KMS-11 (cell line): ENCODE measurements at regions not wholly inside any gene's neighbourhood (a gene's known extent, or its start where the extent isn't known, plus 50 kb on each side); places are given as distances from the start of the nearest gene placed in this dataset.

Experiments
- H2AFZ ChIP-seq: fragments of 200-600 bp; sonication (generic); 2 replicates; pipeline ENCODE4 v1.6.1; 2016; ENCODE audit warnings: antibody characterized with exemption, mixed run types, low read depth
- H3K27ac ChIP-seq: fragments of 200-600 bp; sonication (generic); 2 replicates; pipeline ENCODE4 v1.6.1; 2016; ENCODE audit warnings: mild to moderate bottlenecking, mixed run types
- H3K27me3 ChIP-seq: fragments of 200-600 bp; sonication (generic); 2 replicates; pipeline ENCODE4 v1.6.1; 2017; ENCODE audit warnings: mild to moderate bottlenecking, low read depth, mixed run types, moderate library complexity; ENCODE audit not compliant: insufficient read depth
- H3K36me3 ChIP-seq: fragments of 200-600 bp; sonication (generic); 2 replicates; pipeline ENCODE4 v1.6.1; 2017; ENCODE audit warnings: mild to moderate bottlenecking, mixed run types; ENCODE audit not compliant: insufficient read depth
- H3K4me1 ChIP-seq: fragments of 200-600 bp; sonication (generic); 2 replicates; pipeline ENCODE4 v1.6.1; 2016; ENCODE audit warnings: mild to moderate bottlenecking, low read depth, mixed run types; ENCODE audit not compliant: poor library complexity, severe bottlenecking
- H3K4me2 ChIP-seq: fragments of 200-600 bp; sonication (generic); 2 replicates; pipeline ENCODE4 v1.7.0; 2016; ENCODE audit warnings: mild to moderate bottlenecking, mixed run types
- H3K4me3 ChIP-seq: fragments of 200-600 bp; sonication (generic); IDR thresholded peaks from 2 replicates; pipeline ENCODE4 v1.6.1; 2017; ENCODE audit warnings: low read depth, low read length, mixed read lengths; ENCODE audit not compliant: insufficient read depth
- H3K79me2 ChIP-seq: fragments of 200-600 bp; sonication (generic); 2 replicates; pipeline ENCODE4 v1.6.1; 2016; ENCODE audit warnings: low read depth, mixed run types; ENCODE audit not compliant: insufficient read depth
- H3K9ac ChIP-seq: fragments of 200-600 bp; sonication (generic); 2 replicates; pipeline ENCODE4 v1.6.1; 2016; ENCODE audit warnings: mild to moderate bottlenecking, mixed run types
- H4K20me1 ChIP-seq: fragments of 200-600 bp; sonication (generic); 2 replicates; pipeline ENCODE4 v1.6.1; 2016; ENCODE audit warnings: mild to moderate bottlenecking, mixed run types; ENCODE audit not compliant: insufficient read depth
- CTCF ChIP-seq: fragments of 200-600 bp; sonication (generic); conservative IDR thresholded peaks from 2 replicates; pipeline ENCODE4 v1.6.1; 2017; ENCODE audit warnings: low read depth, mild to moderate bottlenecking, antibody characterized with exemption, low read length, moderate library complexity, mixed read lengths

GRCh38 chr10:30781670-30782121 is 152.1 kb upstream of the LYZL2 start:
- H3K36me3 ChIP-seq: no peaks in the 10 kb centered on the region
- peaks cover 37% of the 10 kb centered on the region for H3K4me1 ChIP-seq
- H3K27me3 ChIP-seq: no peaks in the 10 kb centered on the region
- H2AFZ ChIP-seq: no peak overlapping the region; the same call in 1 of the 2 replicates
- no peak overlapping the region for H3K4me3 ChIP-seq
- no peaks in the 10 kb centered on the region for H4K20me1 ChIP-seq
- H3K27ac ChIP-seq: peak overlapping the region; percentile 95
- H3K9ac ChIP-seq: peak overlapping the region; percentile 65; the same call in 1 of the 2 replicates
- H3K79me2 ChIP-seq: no peaks in the 10 kb centered on the region
- no peak for TF ChIP-seq CTCF
- H3K4me2 ChIP-seq: peak overlapping the region; percentile 89

- Histone ChIP-seq H3K27me3 (no peaks in the 10 kb centered on the region), H3K4me3 (no peak overlapping the region), H4K20me1 (no peaks in the 10 kb centered on the region), H3K4me2 (no peak overlapping the region), H3K79me2 (no peaks in the 10 kb centered on the region), H3K27ac (no peak overlapping the region), H3K9ac (no peak overlapping the region), H3K4me1 (peaks cover 28% of the 10 kb centered on the region), H2AFZ (no peak overlapping the region), H3K36me3 (no peaks in the 10 kb centered on the region)
- TF ChIP-seq CTCF: no peak
Measured at GRCh38 chr10:30778769-30779168, 149.2 kb upstream of the LYZL2 start.

GRCh38 chr10:30775779-30776591 is 146.4 kb upstream of the LYZL2 start:
- H3K27me3 ChIP-seq: no peaks in the 10 kb centered on the region
- no peaks in the 10 kb centered on the region for H3K79me2 ChIP-seq
- no peak overlapping the region for H2AFZ ChIP-seq
- no peaks in the 10 kb centered on the region for H3K36me3 ChIP-seq
- H3K4me2 ChIP-seq: no peak overlapping the region
- no peak for TF ChIP-seq CTCF
- no peaks in the 10 kb centered on the region for H4K20me1 ChIP-seq
- H3K4me1 ChIP-seq: no peaks in the 10 kb centered on the region
- no peak overlapping the region for H3K9ac ChIP-seq
- H3K27ac ChIP-seq: no peak overlapping the region
- H3K4me3 ChIP-seq: no peak overlapping the region

- no peak for TF ChIP-seq CTCF
- H3K27ac ChIP-seq: no peak overlapping the region
- H3K27me3 ChIP-seq: no peaks in the 10 kb centered on the region
- no peaks in the 10 kb centered on the region for H3K79me2 ChIP-seq
- H3K4me2 ChIP-seq: no peak overlapping the region
- no peaks in the 10 kb centered on the region for H3K4me1 ChIP-seq
- H2AFZ ChIP-seq: no peak overlapping the region
- H4K20me1 ChIP-seq: no peaks in the 10 kb centered on the region
- H3K4me3 ChIP-seq: no peak overlapping the region
- no peaks in the 10 kb centered on the region for H3K36me3 ChIP-seq
- H3K9ac ChIP-seq: no peak overlapping the region
Measured at GRCh38 chr10:30774261-30774660, 144.7 kb upstream of the LYZL2 start.
